ENCODE measurements at regions not wholly inside any gene's neighbourhood (a gene's known extent, or its start where the extent isn't known, plus 50 kb on each side); places are given as distances from the start of the nearest gene placed in this dataset.
A peak's percentile ranks its signal among the peaks of the same experiment; 100 is the strongest.

GRCh38 chr15:36498401-36498800, 81.0 kb upstream of the CDIN1 start:
- H3K4me3 ChIP-seq: no peak overlapping the region
- 63 to 80% methylated on average over 4 of the region's 4 CpGs for WGBS, 2 donors (ENCODE audit: low coverage in 1 of 2)
- no peak overlapping the region for H3K27ac ChIP-seq
- no peaks in the 10 kb centered on the region for H3K27me3 ChIP-seq
- H3K9me3 ChIP-seq: no peaks in the 10 kb centered on the region
- TF ChIP-seq EP300 (IDR thresholded peaks at IDR 0.05) (no peak), CTCF (IDR thresholded peaks at IDR 0.05) (no peak), POLR2AphosphoS5 (IDR thresholded peaks at IDR 0.05) (no peak), POLR2A (IDR thresholded peaks at IDR 0.05) (no peak)
- no peaks in the 10 kb centered on the region for H3K36me3 ChIP-seq
- ATAC-seq: no peak
- peaks cover 0 to 34% (median 0%) of the 10 kb centered on the region in 3 donors for H3K4me1 ChIP-seq

- H3K4me3 ChIP-seq: no peak overlapping the region
- ATAC-seq: no peak
- 38 to 43% methylated on average over 2 of the region's 2 CpGs for WGBS, 2 donors (ENCODE audit: low coverage in 1 of 2)
Measured at GRCh38 chr15:36498916-36499315, 80.5 kb upstream of the CDIN1 start.

GRCh38 chr15:36499412-36500389, 79.7 kb upstream of the CDIN1 start:
- Histone ChIP-seq H3K27me3 (no peaks in the 10 kb centered on the region), H3K4me3 (no peak overlapping the region), H3K27ac (peak overlapping the region in 1 of 4 donors; percentile 43), H3K9me3 (no peaks in the 10 kb centered on the region), H3K4me1 (peaks cover 0 to 34% (median 0%) of the 10 kb centered on the region in 3 donors), H3K36me3 (no peaks in the 10 kb centered on the region)
- no peak for ATAC-seq
- WGBS, 2 donors (ENCODE audit: low coverage in 1 of 2): 43 to 53% methylated on average over 6 of the region's 6 CpGs
- TF ChIP-seq POLR2A (IDR thresholded peaks at IDR 0.05) (no peak), EP300 (IDR thresholded peaks at IDR 0.05) (no peak), POLR2AphosphoS5 (IDR thresholded peaks at IDR 0.05) (no peak), CTCF (IDR thresholded peaks at IDR 0.05) (no peak)

More at GRCh38 chr15:36498916-36499315, 80.5 kb upstream of the CDIN1 start:
- Histone ChIP-seq H3K4me1 (peaks cover 0 to 34% (median 0%) of the 10 kb centered on the region in 3 donors), H3K27me3 (no peaks in the 10 kb centered on the region), H3K27ac (no peak overlapping the region), H3K36me3 (no peaks in the 10 kb centered on the region), H3K9me3 (no peaks in the 10 kb centered on the region)
- TF ChIP-seq EP300 (IDR thresholded peaks at IDR 0.05) (no peak), POLR2AphosphoS5 (IDR thresholded peaks at IDR 0.05) (no peak), POLR2A (IDR thresholded peaks at IDR 0.05) (no peak), CTCF (IDR thresholded peaks at IDR 0.05) (no peak)

GRCh38 chr15:36501063-36501678, 78.3 kb upstream of the CDIN1 start:
- peaks cover 0 to 34% (median 0%) of the 10 kb centered on the region in 3 donors for H3K4me1 ChIP-seq
- TF ChIP-seq CTCF (IDR thresholded peaks at IDR 0.05) (peak; percentile 40 to 78 (median 74)), POLR2A (IDR thresholded peaks at IDR 0.05) (no peak)
- no peaks in the 10 kb centered on the region for H3K27me3 ChIP-seq
- ATAC-seq: peak; percentile 63
- whole genome bisulfite sequencing, 2 donors (ENCODE audit: low coverage in 1 of 2): 18 to 21% methylated on average over 5 of the region's 5 CpGs
- H3K9me3 ChIP-seq: no peaks in the 10 kb centered on the region
- peak overlapping the region in 1 of 4 donors; percentile 32 for H3K27ac ChIP-seq
- H3K36me3 ChIP-seq: no peaks in the 10 kb centered on the region
- no peak overlapping the region for H3K4me3 ChIP-seq

All from gastroesophageal sphincter (tissue), 4 donors.